Breast epithelium (tissue), 3 donors: ENCODE measurements at regions not wholly inside any gene's neighbourhood (a gene's known extent, or its start where the extent isn't known, plus 50 kb on each side); places are given as distances from the start of the nearest gene placed in this dataset.

Experiments
- CTCF ChIP-seq, 3 donors: fragments of 450-650 bp; IDR thresholded peaks; one replicate each; pipeline ENCODE4 v1.5.1; 2016 to 2017; ENCODE audit warnings: antibody characterized with exemption in 3 of 3, mild to moderate bottlenecking in 3 of 3, moderate library complexity in 3 of 3
- POLR2A ChIP-seq: fragments of 450-650 bp; IDR thresholded peaks from one replicate; pipeline ENCODE4 v1.6.1; 2016; ENCODE audit warnings: antibody characterized with exemption, mild to moderate bottlenecking, moderate library complexity
- POLR2AphosphoS5 ChIP-seq, 3 donors: sonication (generic); formaldehyde crosslinking; IDR thresholded peaks; one replicate each; pipeline ENCODE4 v1.6.1; 2017; ENCODE audit warnings: antibody characterized with exemption in 3 of 3

DNA sequence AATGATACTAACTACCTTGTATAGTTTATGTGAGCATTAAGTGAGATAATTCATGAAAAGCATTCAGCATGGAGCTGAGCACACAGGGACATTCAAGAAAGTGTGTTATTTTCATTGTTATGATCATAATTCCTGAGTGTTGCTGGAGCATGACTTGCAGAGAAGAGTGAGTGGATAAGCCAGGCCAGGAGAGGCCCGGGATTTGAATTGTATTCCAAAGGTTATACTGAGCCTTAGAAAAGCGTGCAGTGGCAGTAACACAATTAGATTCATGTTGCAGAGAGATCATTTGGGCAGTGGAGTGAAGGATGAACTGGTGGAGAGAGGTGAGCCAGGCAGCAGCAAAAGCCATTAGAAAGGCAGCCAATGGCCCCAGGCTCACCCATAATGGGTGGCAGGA lies 142.9 kb upstream of the SH3BP4 start:
- no peak for TF ChIP-seq CTCF (IDR thresholded peaks at IDR 0.05)
- TF ChIP-seq POLR2AphosphoS5 (IDR thresholded peaks at IDR 0.05) = no peak
- TF ChIP-seq POLR2A = no peak
